Tibial nerve (tissue), 4 donors: ENCODE measurements at regions not wholly inside any gene's neighbourhood (a gene's known extent, or its start where the extent isn't known, plus 50 kb on each side); places are given as distances from the start of the nearest gene placed in this dataset.

Source experiments
- CTCF ChIP-seq, 5 experiments: fragments of 200-600 bp in 3 of 5; fragments of 450-650 bp in 2 of 5; sonication (generic) in 3 of 5; IDR thresholded peaks; one replicate each; pipeline ENCODE4 v1.5.1; 2016 to 2019; ENCODE audit warnings: antibody characterized with exemption in 5 of 5, mild to moderate bottlenecking in 3 of 5, moderate library complexity in 2 of 5
- EP300 ChIP-seq, 2 donors: sonication (generic); formaldehyde crosslinking; IDR thresholded peaks; one replicate each; pipeline ENCODE4 v1.6.1; 2017; ENCODE audit warnings: antibody characterized with exemption in 2 of 2, mild to moderate bottlenecking in 1 of 2
- POLR2A ChIP-seq, 2 donors: fragments of 450-650 bp; IDR thresholded peaks; one replicate each; pipeline ENCODE4 v1.6.1; 2017; ENCODE audit warnings: antibody characterized with exemption in 2 of 2, mild to moderate bottlenecking in 2 of 2, moderate library complexity in 2 of 2

- TF ChIP-seq CTCF (IDR thresholded peaks at IDR 0.05) (no peak), EP300 (IDR thresholded peaks at IDR 0.05) (no peak), POLR2A (IDR thresholded peaks at IDR 0.05) (no peak)
These were observed 123.1 kb downstream of the ZMAT3 start for GRCh38 chr3:178948546-178948945.
